Heart right ventricle (tissue), 16 donors: ENCODE measurements at regions not wholly inside any gene's neighbourhood (a gene's known extent, or its start where the extent isn't known, plus 50 kb on each side); places are given as distances from the start of the nearest gene placed in this dataset.

Source experiments
- ATAC-seq, 8 donors: fragments of 200-7000 bp; cut with Tn5 transposase; one replicate each; pipeline ENCODE4 v1.9.1; 2020; ENCODE audit warnings: mild to moderate bottlenecking in 8 of 8, moderate library complexity in 8 of 8, moderate number of reproducible peaks in 1 of 8
- DNase-seq, 2 donors: peaks; one replicate each; pipeline ENCODE4 v3.0.0-alpha.2; 2020
- H3K27ac ChIP-seq, 10 donors: fragments of 200-600 bp; sonication (generic) in 2 of 10; one replicate each; pipeline versions ENCODE4 v1.5.0 to v1.8.0; 2020 to 2022; ENCODE audit warnings: mild to moderate bottlenecking in 3 of 10
- H3K27me3 ChIP-seq, 7 donors: fragments of 200-600 bp; one replicate each; pipeline ENCODE4 v1.8.0; 2021 to 2022; ENCODE audit warnings: mild to moderate bottlenecking in 2 of 7
- H3K36me3 ChIP-seq, 9 donors: fragments of 200-600 bp; sonication (generic) in 1 of 9; one replicate each; pipeline versions ENCODE4 v1.5.0 to v1.8.0; 2020 to 2022; ENCODE audit warnings: mild to moderate bottlenecking in 2 of 9
- H3K4me1 ChIP-seq, 9 donors: fragments of 200-600 bp; sonication (generic) in 1 of 9; one replicate each; pipeline versions ENCODE4 v1.5.0 to v1.8.0; 2020 to 2022; ENCODE audit warnings: mild to moderate bottlenecking in 4 of 9
- H3K4me3 ChIP-seq, 10 donors: fragments of 200-600 bp; sonication (generic) in 2 of 10; one replicate each; pipeline versions ENCODE4 v1.5.0 to v1.8.0; 2020 to 2022; ENCODE audit warnings: mild to moderate bottlenecking in 7 of 10, moderate library complexity in 2 of 10
- H3K9me3 ChIP-seq, 11 donors: fragments of 200-600 bp in 10 of 11; sonication (generic) in 2 of 11; one replicate each; pipeline versions ENCODE4 v1.5.0 to v1.8.0; 2013 to 2022; ENCODE audit warnings: mild to moderate bottlenecking in 2 of 11, control low read depth in 1 of 11, moderate library complexity in 1 of 11
- WGBS, 2 donors: extraction: QIAGEN DNeasy Blood & Tissue Kit; methylation state at CpG; one replicate each; pipeline ENCODE4 v1.1.7; 2013; ENCODE audit warnings: inconsistent platforms in 1 of 2; 5-methylcytosine and 5-hydroxymethylcytosine counted together
- intact Hi-C, 10 donors: fragments of 100-400 bp; cut with DNase I; formaldehyde crosslinking; loops; one replicate each; pipeline versions ENCODE4 v1.11.1 to v1.14.2; 2022
- TF ChIP-seq, protein P1 (sequence below), 9 donors: fragments of 200-600 bp; sonication (generic) in 2 of 9; IDR thresholded peaks; one replicate each; pipeline versions ENCODE4 v1.5.0 to v1.8.0; 2021 to 2022; ENCODE audit warnings: antibody characterized with exemption in 9 of 9, mild to moderate bottlenecking in 5 of 9, moderate library complexity in 1 of 9
- donor health status: Arrhythmogenic right ventricular cardiomyopathy.
- donor health status: ischemic (EF 13 %, LVEDD 7.1; RV severe dilation, severe dysfunction).
- donor health status: healthy with polysubstance abuse.
- donor health status: DM: no; HTN: yes; CAD: no.
- donor health status: DM: no; HTN: no; CAD: no.
- donor health status: ischemic (EF 25% LVEDD 6.9; RV normal size, moderate dysfunction).
- donor health status: ischemic (EF 25% LVEDD 5.7; RV mildly dilated, moderate dysfunction).
- donor health status: healthy.
- donor health status: DM: yes; HTN: yes; CAD: no.
- donor health status: Ischemic cardiomyopathy.
- donor health status: ischemic (EF 35%, LVEDD 5.7; RV mildly dilated, moderate dysfunction).
- donor health status: nonischemic (EF 11% LVEDD 7.7; RV severe dilation, severe dysfunction).
- donor health status: DM: yes; HTN: yes; CAD: no.
- donor health status: PGD.
- donor health status: ischemic (EF 29% LVEDD 5.4; RV normal size, mild dysfunction).
- donor health status: nonischemic (EF 23%, LVEDD 6.1; RV moderate dilation, normal function).

DNA sequence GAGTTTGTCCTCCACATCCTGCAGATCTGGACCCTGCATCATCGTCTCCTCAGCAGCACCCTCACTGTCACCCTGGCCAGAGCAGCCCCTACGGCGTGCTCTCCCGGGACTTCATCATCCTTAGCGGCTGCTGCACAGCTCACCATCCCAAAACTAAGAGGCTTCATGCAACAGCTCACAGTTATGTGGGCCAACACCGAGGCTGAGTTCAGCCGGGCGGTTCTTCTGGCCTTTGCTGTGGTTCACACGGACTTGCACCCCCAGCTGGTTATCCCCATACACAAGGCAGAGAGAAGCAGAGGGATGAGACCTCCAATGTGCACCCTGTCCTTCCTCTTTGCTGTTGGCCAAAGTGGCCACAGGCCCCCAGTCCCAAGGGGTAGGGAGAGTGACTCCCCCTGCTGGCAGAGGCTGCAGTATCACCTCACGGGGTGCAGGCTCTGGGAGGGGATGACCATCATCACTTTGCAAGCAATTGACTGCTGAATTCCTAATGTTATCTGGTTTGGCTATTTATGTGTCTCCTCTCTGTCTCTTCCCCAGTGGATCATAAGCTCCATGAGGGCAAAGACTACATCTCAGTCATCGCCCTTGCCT is 276.8 kb downstream of the BRD1 start:
- Histone ChIP-seq H3K27ac (no peak overlapping the region), H3K4me1 (peaks cover 0 to 3% (median 0%) of the 10 kb centered on the region in 9 donors), H3K4me3 (no peak overlapping the region), H3K36me3 (no peaks in the 10 kb centered on the region), H3K9me3 (peaks cover 0 to 30% (median 6%) of the 10 kb centered on the region in 11 donors), H3K27me3 (peaks cover 0 to 16% (median 0%) of the 10 kb centered on the region in 7 donors)
- ATAC-seq (no peak), DNase-seq (no peak)
- WGBS, 2 donors = 82 to 90% methylated on average over 11 of the region's 11 CpGs
- intact Hi-C loops = no loop called here
- TF ChIP-seq, protein P1, sequence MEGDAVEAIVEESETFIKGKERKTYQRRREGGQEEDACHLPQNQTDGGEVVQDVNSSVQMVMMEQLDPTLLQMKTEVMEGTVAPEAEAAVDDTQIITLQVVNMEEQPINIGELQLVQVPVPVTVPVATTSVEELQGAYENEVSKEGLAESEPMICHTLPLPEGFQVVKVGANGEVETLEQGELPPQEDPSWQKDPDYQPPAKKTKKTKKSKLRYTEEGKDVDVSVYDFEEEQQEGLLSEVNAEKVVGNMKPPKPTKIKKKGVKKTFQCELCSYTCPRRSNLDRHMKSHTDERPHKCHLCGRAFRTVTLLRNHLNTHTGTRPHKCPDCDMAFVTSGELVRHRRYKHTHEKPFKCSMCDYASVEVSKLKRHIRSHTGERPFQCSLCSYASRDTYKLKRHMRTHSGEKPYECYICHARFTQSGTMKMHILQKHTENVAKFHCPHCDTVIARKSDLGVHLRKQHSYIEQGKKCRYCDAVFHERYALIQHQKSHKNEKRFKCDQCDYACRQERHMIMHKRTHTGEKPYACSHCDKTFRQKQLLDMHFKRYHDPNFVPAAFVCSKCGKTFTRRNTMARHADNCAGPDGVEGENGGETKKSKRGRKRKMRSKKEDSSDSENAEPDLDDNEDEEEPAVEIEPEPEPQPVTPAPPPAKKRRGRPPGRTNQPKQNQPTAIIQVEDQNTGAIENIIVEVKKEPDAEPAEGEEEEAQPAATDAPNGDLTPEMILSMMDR (IDR thresholded peaks at IDR 0.05) = no peak

GRCh38 chr22:49550141-49550430 is 277.6 kb downstream of the BRD1 start:
- Histone ChIP-seq H3K4me3 (no peak overlapping the region), H3K36me3 (no peaks in the 10 kb centered on the region), H3K9me3 (peaks cover 0 to 30% (median 6%) of the 10 kb centered on the region in 11 donors), H3K27ac (no peak overlapping the region), H3K4me1 (peaks cover 0 to 3% (median 0%) of the 10 kb centered on the region in 9 donors), H3K27me3 (peaks cover 0 to 16% (median 0%) of the 10 kb centered on the region in 7 donors)
- 95 to 97% methylated on average over 3 of the region's 3 CpGs for WGBS, 2 donors
- ATAC-seq (no peak), DNase-seq (no peak)
- TF ChIP-seq, protein P1 (IDR thresholded peaks at IDR 0.05) = no peak
- intact Hi-C loops = no loop called here

DNA sequence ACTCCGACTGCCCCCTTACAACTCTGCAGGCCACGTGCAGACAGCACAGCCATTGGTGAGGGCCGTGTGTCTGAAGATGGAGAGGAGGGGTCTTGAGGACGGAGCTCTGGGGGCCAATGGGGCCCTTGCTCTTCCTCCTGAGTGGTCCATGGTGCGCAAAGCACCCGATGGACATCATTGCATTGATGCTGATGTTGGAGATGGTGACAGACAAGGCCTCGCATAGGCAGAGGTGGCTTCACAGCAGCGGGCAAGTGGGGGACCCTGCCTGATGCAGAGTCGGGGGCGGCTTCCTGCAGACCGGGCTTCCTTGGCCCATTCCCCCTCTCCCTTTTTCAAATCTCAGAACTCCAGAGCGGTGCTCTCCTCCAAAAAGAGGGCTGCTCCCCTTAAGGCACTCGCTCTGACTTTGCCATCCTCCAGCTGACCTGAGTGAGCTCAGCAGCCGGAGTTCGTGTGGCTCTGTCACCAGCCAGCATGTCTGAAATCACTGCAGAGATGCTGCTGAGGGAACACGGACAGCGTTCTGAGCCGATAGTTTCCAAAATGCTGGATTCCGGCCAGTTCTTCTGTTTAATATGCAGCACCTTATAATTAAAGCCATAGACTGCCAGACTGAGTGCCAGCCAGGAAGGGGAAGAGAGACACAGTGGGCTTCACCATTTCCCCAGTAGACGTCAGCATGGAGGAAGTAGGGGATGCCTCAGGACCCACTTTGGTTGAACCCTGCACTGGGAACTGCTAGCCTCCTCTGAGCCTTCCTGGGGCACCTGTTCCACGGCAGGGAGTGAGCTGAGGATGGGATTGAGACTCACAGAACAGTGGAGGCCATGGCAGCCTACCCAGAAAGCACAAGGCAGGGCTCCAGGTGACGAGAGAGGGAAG is 278.2 kb downstream of the BRD1 start:
- Histone ChIP-seq H3K27me3 (peaks cover 0 to 16% (median 0%) of the 10 kb centered on the region in 7 donors), H3K4me1 (peaks cover 0 to 3% (median 0%) of the 10 kb centered on the region in 9 donors), H3K9me3 (peaks cover 0 to 30% (median 6%) of the 10 kb centered on the region in 11 donors), H3K27ac (no peak overlapping the region), H3K36me3 (no peaks in the 10 kb centered on the region), H3K4me3 (no peak overlapping the region)
- ATAC-seq (no peak), DNase-seq (no peak)
- TF ChIP-seq, protein P1 (IDR thresholded peaks at IDR 0.05) = no peak
- WGBS, 2 donors = 80 to 82% methylated on average over 22 of the region's 22 CpGs
- intact Hi-C loops = no loop called here

DNA sequence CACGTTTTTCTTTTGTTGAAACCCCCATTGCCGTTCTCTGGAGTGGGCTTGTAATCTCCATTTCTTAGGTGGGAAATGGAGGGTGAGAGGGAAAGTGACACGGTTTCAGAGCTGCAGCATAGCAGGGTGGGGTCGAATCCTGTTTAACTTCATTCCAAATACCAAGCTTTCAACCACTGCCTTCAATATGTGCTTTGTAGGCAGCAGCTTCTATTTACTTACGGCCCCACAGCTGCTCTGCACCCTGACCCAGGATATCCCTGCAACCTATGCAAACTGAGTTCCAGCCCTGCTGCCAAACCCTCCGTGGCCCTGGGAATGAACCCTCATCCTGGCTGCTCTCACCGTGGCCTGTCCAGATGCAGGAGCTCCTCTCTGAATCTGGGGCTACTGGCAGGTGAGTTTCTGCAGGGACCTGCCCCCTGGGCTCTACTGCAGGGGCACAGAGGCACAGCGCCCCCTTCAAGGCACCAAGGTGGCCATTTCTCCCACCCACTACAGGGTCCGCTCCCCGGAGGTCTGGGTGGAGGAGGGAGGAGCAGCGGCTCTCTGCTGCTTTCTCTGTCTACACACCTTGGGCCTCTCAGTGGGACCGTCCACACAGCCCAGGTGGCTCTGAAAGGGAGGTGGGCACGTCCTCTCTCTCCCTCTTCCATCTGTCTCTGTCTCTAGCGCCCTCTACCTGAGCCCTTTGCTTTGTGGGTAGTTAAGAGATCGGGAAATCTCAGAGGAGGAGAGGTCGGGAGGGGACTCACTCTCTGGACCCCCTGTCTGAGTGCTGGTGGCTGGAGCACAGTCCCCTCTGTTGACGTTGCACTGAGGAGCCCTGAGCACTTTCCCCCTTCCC is 279.1 kb downstream of the BRD1 start:
- WGBS, 2 donors = 48 to 57% methylated on average over 17 of the region's 17 CpGs
- TF ChIP-seq, protein P1 (IDR thresholded peaks at IDR 0.05) = no peak
- ATAC-seq = peak in 1 of 8 donors; percentile 16
- H3K9me3 ChIP-seq = peaks cover 0 to 30% (median 6%) of the 10 kb centered on the region in 11 donors
- no peak overlapping the region for H3K27ac ChIP-seq
- intact Hi-C loops = no loop called here
- H3K4me1 ChIP-seq = no peaks in the 10 kb centered on the region
- peaks cover 0 to 16% (median 0%) of the 10 kb centered on the region in 7 donors for H3K27me3 ChIP-seq
- no peak overlapping the region for H3K4me3 ChIP-seq
- no peak for DNase-seq
- no peaks in the 10 kb centered on the region for H3K36me3 ChIP-seq
